ENCODE measurements at regions not wholly inside any gene's neighbourhood (a gene's known extent, or its start where the extent isn't known, plus 50 kb on each side); places are given as distances from the start of the nearest gene placed in this dataset.

GRCh38 chr18:75687626-75688025 is 260.1 kb upstream of the SMIM21 start:
- TF ChIP-seq, protein P1, sequence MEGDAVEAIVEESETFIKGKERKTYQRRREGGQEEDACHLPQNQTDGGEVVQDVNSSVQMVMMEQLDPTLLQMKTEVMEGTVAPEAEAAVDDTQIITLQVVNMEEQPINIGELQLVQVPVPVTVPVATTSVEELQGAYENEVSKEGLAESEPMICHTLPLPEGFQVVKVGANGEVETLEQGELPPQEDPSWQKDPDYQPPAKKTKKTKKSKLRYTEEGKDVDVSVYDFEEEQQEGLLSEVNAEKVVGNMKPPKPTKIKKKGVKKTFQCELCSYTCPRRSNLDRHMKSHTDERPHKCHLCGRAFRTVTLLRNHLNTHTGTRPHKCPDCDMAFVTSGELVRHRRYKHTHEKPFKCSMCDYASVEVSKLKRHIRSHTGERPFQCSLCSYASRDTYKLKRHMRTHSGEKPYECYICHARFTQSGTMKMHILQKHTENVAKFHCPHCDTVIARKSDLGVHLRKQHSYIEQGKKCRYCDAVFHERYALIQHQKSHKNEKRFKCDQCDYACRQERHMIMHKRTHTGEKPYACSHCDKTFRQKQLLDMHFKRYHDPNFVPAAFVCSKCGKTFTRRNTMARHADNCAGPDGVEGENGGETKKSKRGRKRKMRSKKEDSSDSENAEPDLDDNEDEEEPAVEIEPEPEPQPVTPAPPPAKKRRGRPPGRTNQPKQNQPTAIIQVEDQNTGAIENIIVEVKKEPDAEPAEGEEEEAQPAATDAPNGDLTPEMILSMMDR (conservative IDR thresholded peaks at IDR 0.05; ENCODE audit: low read length), result no peak
- TF ChIP-seq EZH2phosphoT487 (IDR thresholded peaks at IDR 0.05; ENCODE audit: borderline replicate concordance, low read depth, low read length), result no peak
